Thyroid gland (tissue), 4 donors: ENCODE measurements at regions not wholly inside any gene's neighbourhood (a gene's known extent, or its start where the extent isn't known, plus 50 kb on each side); places are given as distances from the start of the nearest gene placed in this dataset.

Source experiments
- POLR2A ChIP-seq, 2 donors: fragments of 450-650 bp; IDR thresholded peaks; one replicate each; pipeline ENCODE4 v1.6.1; 2017; ENCODE audit warnings: antibody characterized with exemption in 2 of 2, mild to moderate bottlenecking in 2 of 2, moderate library complexity in 1 of 2
- TF ChIP-seq, protein P1 (sequence below), 6 experiments: fragments of 200-600 bp in 3 of 6; fragments of 450-650 bp in 3 of 6; sonication (generic) in 3 of 6; IDR thresholded peaks; one replicate each; pipeline ENCODE4 v1.5.1; 2016 to 2019; ENCODE audit warnings: antibody characterized with exemption in 6 of 6, mild to moderate bottlenecking in 2 of 6, inconsistent platforms in 1 of 6, moderate library complexity in 1 of 6

GRCh38 chr22:47369020-47369419 is 606.6 kb downstream of the TBC1D22A start:
- TF ChIP-seq, protein P1, sequence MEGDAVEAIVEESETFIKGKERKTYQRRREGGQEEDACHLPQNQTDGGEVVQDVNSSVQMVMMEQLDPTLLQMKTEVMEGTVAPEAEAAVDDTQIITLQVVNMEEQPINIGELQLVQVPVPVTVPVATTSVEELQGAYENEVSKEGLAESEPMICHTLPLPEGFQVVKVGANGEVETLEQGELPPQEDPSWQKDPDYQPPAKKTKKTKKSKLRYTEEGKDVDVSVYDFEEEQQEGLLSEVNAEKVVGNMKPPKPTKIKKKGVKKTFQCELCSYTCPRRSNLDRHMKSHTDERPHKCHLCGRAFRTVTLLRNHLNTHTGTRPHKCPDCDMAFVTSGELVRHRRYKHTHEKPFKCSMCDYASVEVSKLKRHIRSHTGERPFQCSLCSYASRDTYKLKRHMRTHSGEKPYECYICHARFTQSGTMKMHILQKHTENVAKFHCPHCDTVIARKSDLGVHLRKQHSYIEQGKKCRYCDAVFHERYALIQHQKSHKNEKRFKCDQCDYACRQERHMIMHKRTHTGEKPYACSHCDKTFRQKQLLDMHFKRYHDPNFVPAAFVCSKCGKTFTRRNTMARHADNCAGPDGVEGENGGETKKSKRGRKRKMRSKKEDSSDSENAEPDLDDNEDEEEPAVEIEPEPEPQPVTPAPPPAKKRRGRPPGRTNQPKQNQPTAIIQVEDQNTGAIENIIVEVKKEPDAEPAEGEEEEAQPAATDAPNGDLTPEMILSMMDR (IDR thresholded peaks at IDR 0.05) = no peak
- TF ChIP-seq POLR2A (IDR thresholded peaks at IDR 0.05) = no peak
